SJSA1 (cell line): ENCODE measurements at regions not wholly inside any gene's neighbourhood (a gene's known extent, or its start where the extent isn't known, plus 50 kb on each side); places are given as distances from the start of the nearest gene placed in this dataset.
"Not testable (repeated sequence)": the region's sequence is repeated elsewhere in the genome, so short reads cannot be mapped to it uniquely, and the experiment has no call there.

Source experiments
- DNase-seq, 2 experiments: peaks; one replicate each; pipeline ENCODE4 v3.0.0-alpha.2; 2015 to 2020; ENCODE audit warnings: low spot score in 2 of 2, low read depth in 1 of 2
- H3K27ac ChIP-seq: fragments of 250-450 bp; sonication (Bioruptor Pico); 2 replicates; pipeline ENCODE4 v1.5.1; 2020; ENCODE audit warnings: mild to moderate bottlenecking, moderate library complexity
- H3K27me3 ChIP-seq: fragments of 250-450 bp; sonication (Bioruptor Pico); replicated peaks from 2 replicates; pipeline ENCODE4 v1.5.1; 2020; ENCODE audit warnings: mild to moderate bottlenecking, moderate library complexity
- H3K36me3 ChIP-seq: fragments of 250-450 bp; sonication (Bioruptor Pico); 2 replicates; pipeline ENCODE4 v1.5.1; 2020; ENCODE audit warnings: mild to moderate bottlenecking
- H3K4me1 ChIP-seq: fragments of 250-450 bp; sonication (Bioruptor Pico); replicated peaks from 2 replicates; pipeline ENCODE4 v1.6.1; 2021; ENCODE audit warnings: mild to moderate bottlenecking
- H3K4me3 ChIP-seq: fragments of 250-450 bp; sonication (Bioruptor Pico); 2 replicates; pipeline ENCODE4 v1.5.1; 2020; ENCODE audit warnings: mild to moderate bottlenecking
- H3K9me3 ChIP-seq: fragments of 250-450 bp; sonication (Bioruptor Pico); replicated peaks from 2 replicates; pipeline ENCODE4 v1.5.1; 2020; ENCODE audit warnings: mild to moderate bottlenecking

DNA sequence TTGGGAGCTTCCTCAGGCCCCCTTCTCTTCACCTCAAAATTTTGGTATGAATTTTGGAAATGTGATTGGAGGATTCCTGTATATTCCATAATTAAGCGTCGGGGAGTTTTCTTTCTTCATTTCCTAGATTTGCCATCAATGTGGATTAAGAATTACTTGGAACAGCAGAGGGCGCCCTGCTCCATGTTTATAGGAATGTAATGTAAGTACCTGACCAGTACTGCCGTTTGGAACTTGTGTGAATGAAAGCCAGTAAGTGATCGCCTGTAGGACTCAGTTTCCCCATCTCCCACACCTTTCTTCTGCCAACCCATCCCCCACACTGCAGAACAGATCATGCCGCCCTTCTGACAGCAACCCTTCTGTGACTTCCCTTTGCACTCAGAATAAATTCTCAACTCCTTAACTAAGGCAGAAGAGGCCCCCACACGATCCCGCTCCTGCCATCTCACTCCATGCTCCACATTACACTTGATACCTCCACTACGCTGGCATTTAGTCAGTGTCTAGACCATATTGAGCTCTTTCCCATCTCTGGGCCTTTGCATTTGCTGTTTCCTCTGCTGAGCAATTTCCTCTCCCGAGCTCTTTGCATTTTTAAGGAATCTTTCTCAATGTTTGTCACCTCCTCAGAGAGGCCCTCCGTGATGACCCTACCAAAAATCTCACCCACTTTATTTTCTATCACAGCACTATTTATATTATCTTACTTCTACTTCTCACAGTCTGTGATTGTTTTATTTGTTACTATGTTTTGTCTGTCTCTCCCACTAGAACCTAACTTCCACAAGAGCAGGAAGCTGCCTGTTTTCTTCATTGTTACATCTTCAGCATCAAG, 79.5 kb upstream of the HTR4 start:
- peak; percentile 87 to 88 for DNase-seq
- Histone ChIP-seq H3K27me3 (no peaks in the 10 kb centered on the region), H3K4me1 (peaks cover 56% of the 10 kb centered on the region), H3K36me3 (no peaks in the 10 kb centered on the region), H3K9me3 (no peaks in the 10 kb centered on the region), H3K4me3 (no peak overlapping the region), H3K27ac (no peak overlapping the region)

GRCh38 chr5:148734518-148734917, 80.2 kb upstream of the HTR4 start:
- Histone ChIP-seq H3K27me3 (no peaks in the 10 kb centered on the region), H3K9me3 (no peaks in the 10 kb centered on the region), H3K4me1 (peaks cover 63% of the 10 kb centered on the region), H3K27ac (no peak overlapping the region), H3K36me3 (no peaks in the 10 kb centered on the region), H3K4me3 (no peak overlapping the region)
- DNase-seq = no peak

- Histone ChIP-seq H3K9me3 (no peaks in the 10 kb centered on the region), H3K27ac (no peak overlapping the region), H3K27me3 (no peaks in the 10 kb centered on the region), H3K4me1 (peaks cover 66% of the 10 kb centered on the region), H3K4me3 (no peak overlapping the region), H3K36me3 (no peaks in the 10 kb centered on the region)
- peak in 1 of 2 experiments; percentile 57 for DNase-seq
These were observed 81.0 kb upstream of the HTR4 start for GRCh38 chr5:148735301-148735835.

DNA sequence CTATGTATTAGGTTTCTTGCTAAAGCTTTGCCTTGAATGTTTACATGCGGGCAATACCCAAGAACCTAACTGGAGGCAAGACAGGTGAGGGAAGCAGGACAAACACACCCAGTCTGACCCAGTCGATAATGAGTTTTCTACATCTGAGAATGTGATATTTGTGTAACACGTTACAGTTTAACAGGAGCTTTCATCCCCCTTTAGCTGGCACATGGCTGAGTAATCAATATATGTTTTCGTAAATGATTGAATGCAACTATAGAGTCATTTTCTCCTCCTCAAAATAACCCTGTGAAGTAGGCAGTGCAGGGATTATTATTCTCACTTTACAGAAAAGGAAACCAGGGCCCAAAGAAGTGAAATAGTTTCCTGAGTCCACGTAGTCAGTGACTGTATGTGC, 84.7 kb upstream of the HTR4 start:
- Histone ChIP-seq H3K36me3 (no peaks in the 10 kb centered on the region), H3K27ac (no peak overlapping the region), H3K4me1 (peaks cover 41% of the 10 kb centered on the region), H3K27me3 (no peaks in the 10 kb centered on the region), H3K4me3 (no peak overlapping the region), H3K9me3 (no peaks in the 10 kb centered on the region)
- no peak for DNase-seq

DNA sequence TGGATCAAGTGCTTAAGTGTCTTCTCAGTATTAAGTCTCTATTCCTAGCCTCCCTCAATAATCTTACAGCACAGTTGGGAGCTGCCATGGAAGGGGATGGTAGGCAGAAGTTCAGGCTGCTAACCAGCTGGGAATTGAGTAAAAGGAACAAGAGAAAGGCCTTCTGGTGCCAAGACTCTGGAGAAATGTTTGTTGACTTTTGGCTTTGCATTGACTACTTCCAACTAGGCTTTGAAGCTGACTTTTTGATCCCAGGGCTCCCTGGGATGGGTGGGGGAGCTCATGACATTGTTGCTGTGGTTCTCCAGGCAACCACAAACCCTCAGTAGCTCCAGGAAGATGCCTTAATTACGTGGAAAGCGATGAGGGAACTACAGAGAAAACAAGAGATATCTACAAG, 85.2 kb upstream of the HTR4 start:
- peak; percentile 73 to 84 for DNase-seq
- H3K27ac ChIP-seq = no peak overlapping the region
- no peaks in the 10 kb centered on the region for H3K9me3 ChIP-seq
- H3K4me1 ChIP-seq = peaks cover 36% of the 10 kb centered on the region
- H3K4me3 ChIP-seq = no peak overlapping the region
- no peaks in the 10 kb centered on the region for H3K36me3 ChIP-seq
- H3K27me3 ChIP-seq = no peaks in the 10 kb centered on the region

DNA sequence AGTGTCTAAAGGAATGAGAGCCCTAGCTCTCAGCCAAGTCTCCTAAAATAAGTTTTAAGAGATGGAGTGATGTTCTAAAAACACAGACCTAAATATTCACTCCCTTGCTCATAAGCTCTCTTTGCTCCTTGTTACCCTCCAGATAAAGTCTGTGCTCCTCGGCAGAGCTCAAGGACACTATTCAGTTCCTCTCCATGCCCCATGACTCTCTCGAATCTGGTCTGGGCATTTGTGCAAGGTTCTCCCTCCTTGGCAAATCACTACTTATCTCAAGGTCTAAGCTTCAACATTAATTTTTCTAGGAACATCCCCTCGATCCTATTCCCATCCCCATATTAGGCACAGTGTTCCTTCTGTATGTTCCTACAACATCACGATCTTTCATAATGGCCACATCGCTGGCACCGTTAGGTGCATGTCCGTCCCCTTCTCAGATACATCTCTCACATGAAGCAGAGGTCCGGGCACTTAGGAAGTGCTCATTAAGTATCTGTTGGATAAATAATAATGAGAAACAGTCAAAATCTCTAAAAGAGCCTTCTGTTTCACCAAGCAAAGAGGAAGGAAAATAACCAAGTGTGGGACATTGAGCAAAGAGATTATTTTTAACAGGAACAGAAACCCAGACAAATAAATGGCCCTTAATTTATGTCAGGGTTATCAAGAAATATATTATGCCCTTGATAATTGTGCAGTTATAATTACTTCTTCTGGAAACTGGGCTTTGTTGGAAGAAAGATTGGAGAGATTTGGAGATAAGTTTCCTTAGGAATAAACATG, 85.9 kb upstream of the HTR4 start:
- no peaks in the 10 kb centered on the region for H3K9me3 ChIP-seq
- H3K27me3 ChIP-seq = no peaks in the 10 kb centered on the region
- no peak overlapping the region for H3K27ac ChIP-seq
- no peak overlapping the region for H3K4me3 ChIP-seq
- DNase-seq = no peak
- H3K36me3 ChIP-seq = no peaks in the 10 kb centered on the region
- peaks cover 29% of the 10 kb centered on the region for H3K4me1 ChIP-seq

- no peaks in the 10 kb centered on the region for H3K36me3 ChIP-seq
- H3K27ac ChIP-seq = no peak overlapping the region
- no peaks in the 10 kb centered on the region for H3K27me3 ChIP-seq
- H3K9me3 ChIP-seq = no peaks in the 10 kb centered on the region
- peaks cover 20% of the 10 kb centered on the region for H3K4me1 ChIP-seq
- no peak overlapping the region for H3K4me3 ChIP-seq
- DNase-seq = peak in 1 of 2 experiments; percentile 73
These were observed 85.3 kb upstream of the ADRB2 start for GRCh38 chr5:148740966-148741742.

- not testable (repeated sequence) for H3K27me3 ChIP-seq, H3K4me3 ChIP-seq, H3K9me3 ChIP-seq, DNase-seq, H3K36me3 ChIP-seq, H3K27ac ChIP-seq
- H3K4me1 ChIP-seq = peaks cover 20% of the 10 kb centered on the region
These were observed 84.6 kb upstream of the ADRB2 start for GRCh38 chr5:148741766-148742165.

DNA sequence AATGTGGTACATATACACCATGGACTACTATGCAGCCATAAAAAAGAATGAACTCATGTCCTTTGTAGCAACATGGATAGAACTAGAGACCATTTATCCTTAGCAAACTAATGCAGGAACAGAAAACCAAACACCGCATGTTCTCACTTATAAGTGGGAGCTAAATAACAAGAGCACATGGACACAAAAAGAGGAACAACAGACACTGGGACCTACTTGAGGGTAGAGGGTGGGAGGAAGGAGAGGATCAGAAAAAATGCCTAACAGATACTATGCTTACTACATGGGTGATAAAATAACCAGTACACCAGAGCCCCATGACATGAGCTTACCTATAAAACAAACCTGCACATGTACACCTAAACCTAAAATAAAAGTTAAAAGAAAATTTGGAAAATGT, 82.0 kb upstream of the ADRB2 start:
- not testable (repeated sequence) for H3K27me3 ChIP-seq, H3K27ac ChIP-seq, H3K4me3 ChIP-seq, H3K36me3 ChIP-seq, DNase-seq, H3K9me3 ChIP-seq
- H3K4me1 ChIP-seq = peaks cover 14% of the 10 kb centered on the region

- H3K4me3 ChIP-seq = no peak overlapping the region
- H3K9me3 ChIP-seq = no peaks in the 10 kb centered on the region
- no peaks in the 10 kb centered on the region for H3K27me3 ChIP-seq
- H3K4me1 ChIP-seq = no peaks in the 10 kb centered on the region
- DNase-seq = no peak
- H3K27ac ChIP-seq = no peak overlapping the region
- H3K36me3 ChIP-seq = no peaks in the 10 kb centered on the region
These were observed 79.4 kb upstream of the ADRB2 start for GRCh38 chr5:148746826-148747535.

DNA sequence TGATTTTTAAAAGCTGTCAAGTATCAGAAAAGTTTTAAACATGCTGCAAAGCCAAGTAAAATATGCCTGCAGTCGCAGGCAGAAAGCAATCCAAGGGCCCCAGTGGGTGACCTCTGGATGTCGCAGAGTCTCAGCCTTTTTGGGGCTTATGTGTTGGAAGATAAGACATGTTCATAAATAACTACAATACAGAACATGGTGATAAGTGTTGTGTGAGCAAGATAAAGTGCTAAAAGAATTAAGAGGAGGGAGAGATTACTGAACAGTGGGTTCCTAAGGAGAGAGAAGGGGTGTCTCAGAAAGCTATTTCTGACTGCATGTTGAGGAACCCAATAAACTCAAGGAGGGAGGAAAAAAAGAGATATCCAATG, 78.9 kb upstream of the ADRB2 start:
- no peaks in the 10 kb centered on the region for H3K27me3 ChIP-seq
- H3K36me3 ChIP-seq = no peaks in the 10 kb centered on the region
- H3K4me3 ChIP-seq = no peak overlapping the region
- no peak for DNase-seq
- no peaks in the 10 kb centered on the region for H3K4me1 ChIP-seq
- H3K9me3 ChIP-seq = no peaks in the 10 kb centered on the region
- no peak overlapping the region for H3K27ac ChIP-seq

DNA sequence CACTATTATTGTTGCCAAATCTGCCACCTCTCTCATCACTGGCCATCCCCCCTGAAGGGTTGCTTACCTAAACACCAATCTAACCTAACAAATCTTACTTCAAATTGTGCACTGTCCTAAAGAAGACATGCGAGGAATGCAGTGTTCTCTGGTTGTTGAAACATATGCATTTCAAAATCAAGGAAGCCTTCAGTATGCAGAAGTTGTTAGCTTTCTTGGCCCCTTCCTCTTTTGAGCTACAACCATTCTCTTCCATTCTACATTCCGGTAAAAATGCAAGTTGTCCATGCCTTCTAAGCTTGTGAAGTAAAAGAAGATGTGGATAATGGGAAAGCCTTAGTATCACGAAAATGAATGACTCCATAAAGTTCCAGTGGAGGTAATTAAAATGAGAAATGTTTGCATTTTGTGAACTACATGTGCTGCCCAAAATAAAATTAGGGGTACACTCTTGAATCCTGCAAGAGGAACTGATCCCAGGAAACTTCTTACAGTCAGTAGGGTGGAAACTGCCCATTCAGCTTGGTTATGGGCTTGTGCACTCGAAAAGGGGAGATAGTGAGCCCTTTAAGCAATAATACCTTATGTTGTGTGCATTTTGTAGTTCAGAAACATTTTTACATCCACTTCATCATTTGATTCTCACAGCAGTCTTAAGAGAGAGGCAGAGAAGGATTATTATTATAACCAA, 77.6 kb upstream of the ADRB2 start:
- Histone ChIP-seq H3K27me3 (no peaks in the 10 kb centered on the region), H3K4me1 (no peaks in the 10 kb centered on the region), H3K4me3 (no peak overlapping the region), H3K36me3 (no peaks in the 10 kb centered on the region), H3K9me3 (no peaks in the 10 kb centered on the region), H3K27ac (no peak overlapping the region)
- DNase-seq = no peak

DNA sequence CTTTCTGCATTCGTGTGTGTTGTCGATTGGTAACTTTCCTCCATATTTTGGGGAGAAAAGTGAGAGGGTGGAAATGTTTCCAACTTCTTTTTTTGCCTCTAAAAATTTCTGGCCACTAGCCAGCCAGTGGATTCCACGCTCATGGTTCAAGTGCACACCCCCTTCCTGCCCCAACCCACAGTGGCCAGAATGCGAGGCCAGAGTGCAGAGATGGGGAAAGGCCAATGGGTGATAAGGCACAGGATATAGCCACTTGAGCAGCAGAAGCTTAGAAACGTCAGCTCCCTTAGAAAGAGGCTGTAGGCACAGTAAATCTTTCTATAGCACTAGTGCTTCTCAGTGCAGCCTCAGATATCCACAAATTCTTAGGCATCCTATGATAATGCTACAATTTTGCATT, 75.8 kb upstream of the ADRB2 start:
- DNase-seq = no peak
- no peaks in the 10 kb centered on the region for H3K36me3 ChIP-seq

More for the DNA sequence above, 75.8 kb upstream of the ADRB2 start:
- H3K9me3 ChIP-seq = no peaks in the 10 kb centered on the region; the same call in 1 of the 2 replicates
- no peaks in the 10 kb centered on the region for H3K4me1 ChIP-seq
- H3K4me3 ChIP-seq = no peak overlapping the region
- no peaks in the 10 kb centered on the region for H3K27me3 ChIP-seq
- H3K27ac ChIP-seq = no peak overlapping the region
